ENCODE measurements at regions not wholly inside any gene's neighbourhood (a gene's known extent, or its start where the extent isn't known, plus 50 kb on each side); places are given as distances from the start of the nearest gene placed in this dataset.

DNA sequence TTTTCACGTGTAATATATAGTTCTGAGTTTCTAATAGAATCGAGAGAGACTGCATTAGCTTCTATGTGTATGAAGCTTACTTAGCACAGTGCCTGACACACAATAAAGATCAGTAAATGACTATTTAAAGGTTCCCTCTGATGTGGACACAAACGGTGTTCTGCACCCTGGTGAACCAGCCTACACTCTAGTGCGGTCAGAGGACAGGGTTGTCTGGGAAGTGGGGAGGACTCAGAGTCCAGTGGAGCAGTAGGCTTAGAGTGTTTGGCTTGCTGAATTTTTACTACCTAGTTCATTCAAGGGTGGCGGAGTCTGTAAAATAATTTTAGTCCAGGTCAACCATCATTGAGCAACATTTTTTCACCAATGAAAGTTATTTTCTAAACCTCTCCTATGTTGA lies 77.8 kb downstream of the DIPK2A start:
- Mint-ChIP-seq H3K27me3 (ENCODE audit: low read depth in 3 of 3) (peaks cover 0 to 2% (median 0%) of the 10 kb centered on the region in 3 donors), H3K27ac (no peak overlapping the region), H3K4me3 (no peak overlapping the region), H3K36me3 (no peaks in the 10 kb centered on the region), H3K4me1 (no peaks in the 10 kb centered on the region), H3K9me3 (peaks cover 0 to 2% (median 0%) of the 10 kb centered on the region in 7 donors)
- Histone ChIP-seq H3K27ac (ENCODE audit: low read depth in 1 of 2, low read length in 2 of 2) (no peak overlapping the region), H3K9ac (ENCODE audit: insufficient read depth, low read length, poor library complexity, severe bottlenecking) (no peak overlapping the region), H3K79me2 (ENCODE audit: insufficient read depth, low read length) (no peaks in the 10 kb centered on the region), H2AFZ (ENCODE audit: insufficient read depth, low read depth, low read length, poor library complexity, severe bottlenecking) (no peak overlapping the region), H4K20me1 (ENCODE audit: insufficient read depth, low read length) (no peaks in the 10 kb centered on the region), H3K4me3 (replicated peaks in 1 of 3; ENCODE audit: low read depth in 2 of 3, low read length in 3 of 3) (no peak overlapping the region), H3K27me3 (ENCODE audit: control insufficient read depth in 2 of 2, insufficient read depth in 2 of 2, low read length in 2 of 2) (no peaks in the 10 kb centered on the region), H3K9me3 (replicated peaks in 1 of 2; ENCODE audit: control insufficient read depth in 1 of 2, insufficient read depth in 1 of 2, low read length in 2 of 2) (no peaks in the 10 kb centered on the region), H3K36me3 (replicated peaks in 1 of 2; ENCODE audit: control insufficient read depth in 1 of 2, insufficient read depth in 2 of 2, low read length in 2 of 2) (no peaks in the 10 kb centered on the region), H3K4me1 (ENCODE audit: control insufficient read depth in 1 of 2, insufficient read depth in 2 of 2, low read length in 2 of 2) (no peaks in the 10 kb centered on the region), H3K4me2 (replicated peaks; ENCODE audit: extremely low read depth, low read length, poor library complexity, severe bottlenecking) (no peak overlapping the region)
- intact Hi-C loops (cut with micrococcal nuclease), result no loop called here
- WGBS (ENCODE audit: insufficient coverage), result 100% methylated on average over 2 of the region's 5 CpGs
- no peak for DNase-seq
- TF ChIP-seq, protein P1, sequence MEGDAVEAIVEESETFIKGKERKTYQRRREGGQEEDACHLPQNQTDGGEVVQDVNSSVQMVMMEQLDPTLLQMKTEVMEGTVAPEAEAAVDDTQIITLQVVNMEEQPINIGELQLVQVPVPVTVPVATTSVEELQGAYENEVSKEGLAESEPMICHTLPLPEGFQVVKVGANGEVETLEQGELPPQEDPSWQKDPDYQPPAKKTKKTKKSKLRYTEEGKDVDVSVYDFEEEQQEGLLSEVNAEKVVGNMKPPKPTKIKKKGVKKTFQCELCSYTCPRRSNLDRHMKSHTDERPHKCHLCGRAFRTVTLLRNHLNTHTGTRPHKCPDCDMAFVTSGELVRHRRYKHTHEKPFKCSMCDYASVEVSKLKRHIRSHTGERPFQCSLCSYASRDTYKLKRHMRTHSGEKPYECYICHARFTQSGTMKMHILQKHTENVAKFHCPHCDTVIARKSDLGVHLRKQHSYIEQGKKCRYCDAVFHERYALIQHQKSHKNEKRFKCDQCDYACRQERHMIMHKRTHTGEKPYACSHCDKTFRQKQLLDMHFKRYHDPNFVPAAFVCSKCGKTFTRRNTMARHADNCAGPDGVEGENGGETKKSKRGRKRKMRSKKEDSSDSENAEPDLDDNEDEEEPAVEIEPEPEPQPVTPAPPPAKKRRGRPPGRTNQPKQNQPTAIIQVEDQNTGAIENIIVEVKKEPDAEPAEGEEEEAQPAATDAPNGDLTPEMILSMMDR (IDR thresholded peaks at IDR 0.05), result no peak

DNA sequence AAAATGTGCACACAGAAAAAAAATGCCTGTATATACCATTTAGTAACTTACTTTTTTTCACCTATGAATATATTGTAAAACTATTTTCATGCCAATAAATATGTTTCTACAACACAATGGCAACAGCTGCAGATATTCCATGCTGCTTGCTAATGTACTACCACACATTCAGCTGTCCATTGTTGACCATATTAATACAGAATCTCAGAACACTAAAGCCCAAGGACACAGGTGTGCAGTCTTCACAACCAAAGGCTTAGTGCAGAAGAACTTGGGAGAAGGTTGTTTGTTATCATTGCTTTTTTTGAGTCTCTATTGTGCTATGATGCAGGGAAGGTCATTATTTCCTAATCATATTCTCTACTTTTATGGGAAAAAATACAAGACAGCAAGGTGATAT lies 79.6 kb downstream of the DIPK2A start:
- no peaks in the 10 kb centered on the region for H3K27me3 ChIP-seq (ENCODE audit: control insufficient read depth in 2 of 2, insufficient read depth in 2 of 2, low read length in 2 of 2)
- no peaks in the 10 kb centered on the region for H3K79me2 ChIP-seq (ENCODE audit: insufficient read depth, low read length)
- Mint-ChIP-seq H3K4me1 (no peaks in the 10 kb centered on the region), H3K36me3 (no peaks in the 10 kb centered on the region), H3K27me3 (ENCODE audit: low read depth in 3 of 3) (peaks cover 0 to 1% (median 0%) of the 10 kb centered on the region in 3 donors), H3K9me3 (peaks cover 0 to 2% (median 0%) of the 10 kb centered on the region in 7 donors), H3K27ac (no peak overlapping the region), H3K4me3 (no peak overlapping the region)
- H3K4me3 ChIP-seq (replicated peaks in 1 of 3; ENCODE audit: low read depth in 2 of 3, low read length in 3 of 3), result no peak overlapping the region
- DNase-seq, result no peak
- no peaks in the 10 kb centered on the region for H3K36me3 ChIP-seq (replicated peaks in 1 of 2; ENCODE audit: control insufficient read depth in 1 of 2, insufficient read depth in 2 of 2, low read length in 2 of 2)
- H3K27ac ChIP-seq (ENCODE audit: low read depth in 1 of 2, low read length in 2 of 2), result no peak overlapping the region
- TF ChIP-seq, protein P1 (IDR thresholded peaks at IDR 0.05), result no peak
- no peak overlapping the region for H2AFZ ChIP-seq (ENCODE audit: insufficient read depth, low read depth, low read length, poor library complexity, severe bottlenecking)
- no peak overlapping the region for H3K9ac ChIP-seq (ENCODE audit: insufficient read depth, low read length, poor library complexity, severe bottlenecking)
- H3K9me3 ChIP-seq (replicated peaks in 1 of 2; ENCODE audit: control insufficient read depth in 1 of 2, insufficient read depth in 1 of 2, low read length in 2 of 2), result no peaks in the 10 kb centered on the region
- H4K20me1 ChIP-seq (ENCODE audit: insufficient read depth, low read length), result no peaks in the 10 kb centered on the region
- no peak overlapping the region for H3K4me2 ChIP-seq (replicated peaks; ENCODE audit: extremely low read depth, low read length, poor library complexity, severe bottlenecking)
- intact Hi-C loops (cut with micrococcal nuclease), result no loop called here
- no peaks in the 10 kb centered on the region for H3K4me1 ChIP-seq (ENCODE audit: control insufficient read depth in 1 of 2, insufficient read depth in 2 of 2, low read length in 2 of 2)

Data from CD14-positive monocyte (primary cell).